NB4 (cell line): ENCODE measurements at regions not wholly inside any gene's neighbourhood (a gene's known extent, or its start where the extent isn't known, plus 50 kb on each side); places are given as distances from the start of the nearest gene placed in this dataset.
A peak's percentile ranks its signal among the peaks of the same experiment; 100 is the strongest.

Source experiments
- DNase-seq: peaks from one replicate; pipeline ENCODE4 v3.0.0; 2010; ENCODE audit warnings: low read depth
- H3K4me3 ChIP-seq: one replicate; pipeline ENCODE4 v1.5.1; 2011; ENCODE audit warnings: mild to moderate bottlenecking, low read depth, low read length, moderate library complexity
- MYC ChIP-seq: IDR thresholded peaks from 2 replicates; pipeline ENCODE4 v1.6.1; 2011; ENCODE audit warnings: low read depth, low read length
- POLR2A ChIP-seq: IDR thresholded peaks from 2 replicates; pipeline ENCODE4 v1.6.1; 2011; ENCODE audit warnings: mild to moderate bottlenecking; ENCODE audit not compliant: insufficient read length; ENCODE audit errors: extremely low read depth
- TF ChIP-seq, protein P1 (sequence below): IDR thresholded peaks from one replicate; pipeline ENCODE4 v1.5.1; 2012; ENCODE audit warnings: low read depth, low read length
- TF ChIP-seq, protein P2 (sequence below): IDR thresholded peaks from 2 replicates; pipeline ENCODE4 v1.6.1; 2011; ENCODE audit warnings: low read depth, low read length

DNA sequence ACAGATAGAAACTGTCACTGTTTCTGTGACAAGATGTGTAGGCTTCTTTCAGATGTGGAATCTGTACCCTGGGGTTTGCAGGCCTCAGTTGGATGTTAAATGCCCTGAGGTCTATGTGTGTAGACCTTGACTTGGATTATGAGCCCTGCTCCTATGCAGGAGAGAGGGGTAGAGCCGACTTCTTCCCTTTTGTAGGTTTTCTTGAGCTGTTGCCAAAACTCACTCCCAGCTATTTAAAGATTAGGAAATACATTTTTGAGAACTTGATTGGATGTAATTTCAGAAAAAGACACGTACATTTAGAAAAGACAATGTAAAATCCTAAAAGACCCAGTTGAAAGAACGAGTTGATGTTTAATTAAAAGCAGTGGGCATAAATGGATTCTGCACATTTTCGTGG lies 374.8 kb downstream of the SLC4A3 start:
- no peak for DNase-seq
- no peak overlapping the region for H3K4me3 ChIP-seq
- TF ChIP-seq, protein P1, sequence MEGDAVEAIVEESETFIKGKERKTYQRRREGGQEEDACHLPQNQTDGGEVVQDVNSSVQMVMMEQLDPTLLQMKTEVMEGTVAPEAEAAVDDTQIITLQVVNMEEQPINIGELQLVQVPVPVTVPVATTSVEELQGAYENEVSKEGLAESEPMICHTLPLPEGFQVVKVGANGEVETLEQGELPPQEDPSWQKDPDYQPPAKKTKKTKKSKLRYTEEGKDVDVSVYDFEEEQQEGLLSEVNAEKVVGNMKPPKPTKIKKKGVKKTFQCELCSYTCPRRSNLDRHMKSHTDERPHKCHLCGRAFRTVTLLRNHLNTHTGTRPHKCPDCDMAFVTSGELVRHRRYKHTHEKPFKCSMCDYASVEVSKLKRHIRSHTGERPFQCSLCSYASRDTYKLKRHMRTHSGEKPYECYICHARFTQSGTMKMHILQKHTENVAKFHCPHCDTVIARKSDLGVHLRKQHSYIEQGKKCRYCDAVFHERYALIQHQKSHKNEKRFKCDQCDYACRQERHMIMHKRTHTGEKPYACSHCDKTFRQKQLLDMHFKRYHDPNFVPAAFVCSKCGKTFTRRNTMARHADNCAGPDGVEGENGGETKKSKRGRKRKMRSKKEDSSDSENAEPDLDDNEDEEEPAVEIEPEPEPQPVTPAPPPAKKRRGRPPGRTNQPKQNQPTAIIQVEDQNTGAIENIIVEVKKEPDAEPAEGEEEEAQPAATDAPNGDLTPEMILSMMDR = no peak
- no peak for TF ChIP-seq MYC
- no peak for TF ChIP-seq POLR2A
- TF ChIP-seq, protein P2, sequence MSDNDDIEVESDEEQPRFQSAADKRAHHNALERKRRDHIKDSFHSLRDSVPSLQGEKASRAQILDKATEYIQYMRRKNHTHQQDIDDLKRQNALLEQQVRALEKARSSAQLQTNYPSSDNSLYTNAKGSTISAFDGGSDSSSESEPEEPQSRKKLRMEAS = no peak

DNA sequence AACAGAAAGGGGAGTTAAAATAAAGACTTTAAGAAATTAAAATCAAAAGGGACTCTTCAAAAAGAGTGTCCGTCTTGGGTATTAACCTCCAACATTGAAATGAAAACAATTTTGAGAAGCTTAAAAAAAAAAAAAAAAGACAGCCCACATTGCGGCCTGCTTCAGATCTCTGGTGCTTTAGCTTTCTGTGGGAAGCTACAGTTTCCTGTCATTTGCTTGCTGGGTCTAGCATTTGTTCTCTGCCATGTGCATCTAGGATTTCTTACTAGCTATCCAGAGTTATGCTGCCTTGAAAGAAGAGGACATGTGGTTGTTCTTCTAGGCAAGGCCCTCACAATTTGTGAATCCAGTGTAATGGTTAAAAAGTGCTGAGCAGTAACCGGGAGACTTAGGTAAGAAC lies 375.3 kb downstream of the SLC4A3 start:
- no peak overlapping the region for H3K4me3 ChIP-seq
- TF ChIP-seq MYC (no peak), POLR2A (no peak)
- TF ChIP-seq, protein P2 = no peak
- TF ChIP-seq, protein P1 = no peak
- no peak for DNase-seq

DNA sequence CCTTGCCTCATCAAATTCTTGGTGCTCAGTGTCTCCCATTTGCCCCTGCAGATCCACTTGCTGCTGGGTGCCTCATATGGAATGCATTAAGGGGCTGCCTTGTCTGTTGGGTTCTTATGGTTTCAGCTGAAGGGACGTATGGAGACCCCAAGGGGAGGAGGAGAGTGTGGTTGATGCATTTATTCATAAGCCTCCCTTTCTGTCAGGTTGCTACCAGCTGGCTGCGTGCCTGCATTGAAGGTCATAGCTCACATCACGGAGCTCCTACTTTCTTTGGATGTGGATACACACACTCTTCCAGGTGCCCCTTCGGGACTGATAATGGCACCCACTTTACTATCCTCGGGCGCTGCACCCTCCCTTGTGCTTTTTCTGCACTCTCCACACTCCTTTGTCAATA lies 377.9 kb downstream of the SLC4A3 start:
- no peak for TF ChIP-seq POLR2A
- TF ChIP-seq, protein P2 = no peak
- TF ChIP-seq, protein P1 = no peak
- TF ChIP-seq MYC = no peak
- DNase-seq = no peak
- H3K4me3 ChIP-seq = no peak overlapping the region

DNA sequence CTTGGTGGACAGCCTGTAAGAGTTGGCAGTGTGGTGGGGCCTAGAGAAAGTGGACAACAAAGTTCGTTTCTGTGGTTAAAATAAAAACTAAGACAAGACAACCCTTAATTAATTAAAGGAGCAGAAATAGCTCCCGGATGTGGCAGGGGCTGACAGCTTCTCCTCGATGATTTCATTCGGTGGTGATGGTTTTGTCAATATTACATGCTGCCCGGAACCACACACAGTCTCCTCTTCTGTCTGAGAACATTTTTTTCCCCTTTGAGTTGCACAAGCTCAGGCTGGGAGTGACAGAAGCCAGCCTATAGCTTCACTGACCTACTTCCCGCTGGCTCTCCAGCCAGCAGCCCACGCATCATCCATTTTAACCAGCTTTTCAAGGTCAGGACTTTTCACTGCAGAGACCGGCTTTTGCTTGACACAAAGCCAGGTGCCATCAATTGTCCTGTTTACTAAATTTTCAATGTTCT lies 378.8 kb downstream of the SLC4A3 start:
- TF ChIP-seq, protein P1 = no peak
- no peak for TF ChIP-seq POLR2A
- no peak; the same call in 1 of the 2 replicates for TF ChIP-seq MYC
- TF ChIP-seq, protein P2 = peak; percentile 48
- no peak overlapping the region for H3K4me3 ChIP-seq
- DNase-seq = peak; percentile 92

DNA sequence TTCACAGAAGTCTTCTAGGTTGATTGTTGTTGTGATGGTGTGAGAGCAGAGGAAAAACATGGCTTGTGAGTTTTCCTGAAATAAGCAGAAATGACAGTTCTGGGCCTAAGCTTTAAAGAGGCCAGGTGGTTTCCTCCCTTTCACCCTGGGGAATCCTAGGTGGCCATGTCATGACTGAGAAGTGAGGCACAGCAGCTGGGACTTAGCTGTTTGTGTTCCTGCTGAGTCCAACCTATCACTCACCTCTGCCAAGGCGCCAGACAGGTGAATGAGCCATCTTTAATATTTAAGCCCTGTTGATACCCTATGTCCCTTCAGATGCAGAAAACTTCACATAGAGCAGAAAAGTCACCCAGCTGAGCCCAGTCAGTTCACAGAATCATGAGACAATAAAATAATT lies 384.4 kb downstream of the SLC4A3 start:
- TF ChIP-seq MYC = no peak
- TF ChIP-seq, protein P1 = no peak
- TF ChIP-seq POLR2A = no peak
- TF ChIP-seq, protein P2 = no peak
- H3K4me3 ChIP-seq = no peak overlapping the region
- DNase-seq = no peak

DNA sequence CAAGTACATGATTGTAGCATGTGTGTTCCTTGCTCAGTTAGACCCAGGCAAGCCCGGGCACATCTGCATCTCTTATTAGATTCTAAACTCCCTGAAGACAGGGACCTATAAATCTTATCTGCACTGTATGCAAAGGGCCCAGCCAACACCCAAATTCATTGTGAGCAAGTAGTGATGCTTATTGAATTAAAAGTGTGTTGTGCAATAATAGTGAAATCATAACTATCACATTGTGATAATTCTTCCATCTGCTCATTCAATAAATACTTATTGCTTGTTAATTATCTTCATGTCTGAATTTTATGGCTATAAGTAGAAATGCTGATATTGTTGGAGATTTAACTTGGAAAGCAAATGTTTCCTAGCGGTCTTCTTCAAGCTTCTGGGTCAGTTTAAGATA lies 387.5 kb downstream of the SLC4A3 start:
- DNase-seq = no peak
- TF ChIP-seq, protein P2 = no peak
- no peak for TF ChIP-seq POLR2A
- TF ChIP-seq, protein P1 = no peak
- no peak for TF ChIP-seq MYC
- no peak overlapping the region for H3K4me3 ChIP-seq
